IMR-90 (cell line): ENCODE measurements at regions not wholly inside any gene's neighbourhood (a gene's known extent, or its start where the extent isn't known, plus 50 kb on each side); places are given as distances from the start of the nearest gene placed in this dataset.

Experiments
- ATAC-seq: fragments of 200-7000 bp; cut with Tn5 transposase; 2 replicates; pipeline ENCODE4 v1.9.1; 2020; ENCODE audit warnings: low read depth, mild to moderate bottlenecking, moderate library complexity
- BruUV-seq: library from RNA; stranded (reverse); fragments of 400-500 nt; replicated peaks from 2 replicates; lab custom pipeline; 2021; lab: Mats Ljungman, UMichigan
- CTCF ChIA-PET: fragments of 300-600 bp; formaldehyde crosslinking; extraction: SDS; loops from one replicate; lab custom pipeline; 2021; ENCODE audit warnings: antibody characterized with exemption; lab: Yijun Ruan, JAX
- POLR2A ChIA-PET: fragments of 300-600 bp; sonication (Branson Sonifier 250); formaldehyde crosslinking; loops from one replicate; lab custom pipeline; 2022; ENCODE audit warnings: antibody characterized with exemption; ENCODE audit not compliant: unreplicated experiment; lab: Charles Lee
- DNase-seq: peaks from one replicate; pipeline ENCODE4 v3.0.0; 2013
- H2AFZ ChIP-seq: replicated peaks from 2 replicates; pipeline ENCODE3; 2013; ENCODE audit warnings: low read length, mild to moderate bottlenecking; ENCODE audit not compliant: poor library complexity
- H2AK5ac ChIP-seq: 2 replicates; pipeline ENCODE4 v1.6.1; 2013; ENCODE audit warnings: low read depth, low read length, inconsistent platforms
- H2AK9ac ChIP-seq: replicated peaks from 2 replicates; pipeline ENCODE3; 2013; ENCODE audit warnings: mild to moderate bottlenecking, low read depth, low read length, moderate library complexity; ENCODE audit not compliant: poor library complexity
- H2BK120ac ChIP-seq: 2 replicates; pipeline ENCODE4 v1.6.1; 2013; ENCODE audit warnings: low read depth, low read length, inconsistent platforms
- H2BK15ac ChIP-seq: 3 replicates; pipeline ENCODE4 v1.6.1; 2013; ENCODE audit warnings: low read depth, low read length, inconsistent platforms
- H2BK20ac ChIP-seq: 2 replicates; pipeline ENCODE4 v1.6.1; 2013; ENCODE audit warnings: low read depth, mild to moderate bottlenecking, inconsistent platforms, low read length, moderate library complexity
- H2BK5ac ChIP-seq: 2 replicates; pipeline ENCODE4 v1.6.1; 2013; ENCODE audit warnings: mild to moderate bottlenecking, low read depth, low read length, inconsistent platforms; ENCODE audit not compliant: poor library complexity, severe bottlenecking
- H3K14ac ChIP-seq: replicated peaks from 2 replicates; pipeline ENCODE4 v1.6.1; 2013; ENCODE audit warnings: low read depth, low read length, inconsistent platforms
- H3K18ac ChIP-seq: 2 replicates; pipeline ENCODE4 v1.6.1; 2013; ENCODE audit warnings: low read depth, low read length, control low read depth
- H3K23ac ChIP-seq: 2 replicates; pipeline ENCODE4 v1.6.1; 2013; ENCODE audit warnings: low read depth, low read length, inconsistent platforms
- H3K27ac ChIP-seq: 2 replicates; pipeline ENCODE4 v1.5.1; 2013; ENCODE audit warnings: mild to moderate bottlenecking, control low read depth, low read length; ENCODE audit not compliant: insufficient read depth
- H3K27me3 ChIP-seq: 2 replicates; pipeline ENCODE4 v1.6.1; 2013; ENCODE audit warnings: low read length; ENCODE audit not compliant: control insufficient read depth, insufficient read depth
- H3K36me3 ChIP-seq: 2 replicates; pipeline ENCODE4 v1.6.1; 2013; ENCODE audit warnings: low read length, mixed read lengths; ENCODE audit not compliant: control insufficient read depth, insufficient read depth
- H3K4ac ChIP-seq: 2 replicates; pipeline ENCODE4 v1.6.1; 2013; ENCODE audit warnings: low read depth, low read length, inconsistent platforms
- H3K4me1 ChIP-seq: 2 replicates; pipeline ENCODE4 v1.6.1; 2013; ENCODE audit warnings: low read length, mixed read lengths; ENCODE audit not compliant: control insufficient read depth, insufficient read depth
- H3K4me2 ChIP-seq: 2 replicates; pipeline ENCODE4 v1.6.1; 2013; ENCODE audit warnings: low read depth, mild to moderate bottlenecking, control low read depth, low read length, moderate library complexity
- H3K4me3 ChIP-seq: 2 replicates; pipeline ENCODE4 v1.5.1; 2013; ENCODE audit warnings: low read depth, mild to moderate bottlenecking, control low read depth, low read length, moderate library complexity; ENCODE audit not compliant: insufficient read depth
- H3K56ac ChIP-seq: 2 replicates; pipeline ENCODE4 v1.6.1; 2013; ENCODE audit warnings: low read length, inconsistent platforms; ENCODE audit not compliant: insufficient read depth; ENCODE audit errors: extremely low read depth
- H3K79me1 ChIP-seq, 2 experiments: 2 replicates each; pipeline ENCODE4 v1.6.1; 2013; ENCODE audit warnings: low read length in 2 of 2, inconsistent platforms in 1 of 2, low read depth in 1 of 2
- H3K9ac ChIP-seq: 2 replicates; pipeline ENCODE4 v1.6.1; 2013; ENCODE audit warnings: low read depth, low read length, control low read depth
- H3K9me1 ChIP-seq: 2 replicates; pipeline ENCODE4 v1.6.1; 2013; ENCODE audit warnings: low read length, inconsistent platforms; ENCODE audit not compliant: insufficient read depth
- H3K9me3 ChIP-seq: 2 replicates; pipeline ENCODE4 v1.6.1; 2013; ENCODE audit warnings: low read length; ENCODE audit not compliant: control insufficient read depth, insufficient read depth
- H4K20me1 ChIP-seq: 2 replicates; pipeline ENCODE4 v1.6.1; 2013; ENCODE audit warnings: low read length, inconsistent platforms; ENCODE audit not compliant: insufficient read depth
- H4K5ac ChIP-seq: 2 replicates; pipeline ENCODE4 v1.6.1; 2013; ENCODE audit warnings: mild to moderate bottlenecking, low read depth, low read length, control low read depth
- H4K8ac ChIP-seq, 2 experiments: 2 replicates each; pipeline ENCODE4 v1.6.1; 2013; ENCODE audit warnings: low read depth in 2 of 2, low read length in 2 of 2, control low read depth in 1 of 2, inconsistent platforms in 1 of 2
- H4K91ac ChIP-seq: 2 replicates; pipeline ENCODE4 v1.6.1; 2013; ENCODE audit warnings: low read depth, low read length, inconsistent platforms; ENCODE audit not compliant: insufficient read depth
- BHLHE40 ChIP-seq: fragments of 150-350 bp; IDR thresholded peaks from 2 replicates; pipeline ENCODE4 v1.6.1; 2016; ENCODE audit warnings: mild to moderate bottlenecking, low read depth, low read length
- CEBPB ChIP-seq: IDR thresholded peaks from 2 replicates; pipeline ENCODE4 v1.6.1; 2012; ENCODE audit warnings: low read depth, low read length, improper control_type of control experiment
- CHD1 ChIP-seq: IDR thresholded peaks from 2 replicates; pipeline ENCODE4 v1.6.1; 2012; ENCODE audit warnings: low read depth, low read length, improper control_type of control experiment
- FOS ChIP-seq: fragments of 150-350 bp; IDR thresholded peaks from 2 replicates; pipeline ENCODE4 v1.6.1; 2016; ENCODE audit warnings: low read depth, low read length
- MAFK ChIP-seq: IDR thresholded peaks from 2 replicates; pipeline ENCODE4 v1.6.1; 2012; ENCODE audit warnings: low read depth, low read length, improper control_type of control experiment
- MAZ ChIP-seq: IDR thresholded peaks from 2 replicates; pipeline ENCODE4 v1.6.1; 2012; ENCODE audit warnings: low read depth, mild to moderate bottlenecking, low read length, improper control_type of control experiment, moderate library complexity, borderline replicate concordance
- MXI1 ChIP-seq: IDR thresholded peaks from 2 replicates; pipeline ENCODE4 v1.6.1; 2012; ENCODE audit warnings: low read depth, mild to moderate bottlenecking, low read length, moderate library complexity, borderline replicate concordance
- NFE2L2 ChIP-seq: fragments of 150-350 bp; IDR thresholded peaks from 2 replicates; pipeline ENCODE4 v1.6.1; 2016; ENCODE audit warnings: low read depth, mild to moderate bottlenecking, low read length
- POLR2A ChIP-seq: IDR thresholded peaks from 2 replicates; pipeline ENCODE4 v1.6.1; 2012; ENCODE audit warnings: mild to moderate bottlenecking, low read depth, low read length
- RAD21 ChIP-seq: IDR thresholded peaks from 2 replicates; pipeline ENCODE4 v1.6.1; 2012; ENCODE audit warnings: low read length, improper control_type of control experiment
- RCOR1 ChIP-seq: IDR thresholded peaks from 2 replicates; pipeline ENCODE4 v1.6.1; 2012; ENCODE audit warnings: mild to moderate bottlenecking, low read length, improper control_type of control experiment; ENCODE audit not compliant: insufficient replicate concordance
- RFX5 ChIP-seq: IDR thresholded peaks from 2 replicates; pipeline ENCODE4 v1.8.0; 2012; ENCODE audit warnings: low read depth, mild to moderate bottlenecking, low read length, moderate library complexity
- SMC3 ChIP-seq: fragments of 150-350 bp; IDR thresholded peaks from 2 replicates; pipeline ENCODE4 v1.6.1; 2016; ENCODE audit warnings: low read depth, mild to moderate bottlenecking, antibody characterized with exemption, low read length, moderate library complexity
- WGBS, 2 experiments: methylation state at CpG; one replicate each; pipeline versions ENCODE4 v1.1.5 to v1.1.7; 2013; ENCODE audit warnings: missing lambda C conversion rate in 2 of 2; ENCODE audit not compliant: insufficient read length in 1 of 2; ENCODE audit errors: extremely low coverage in 2 of 2; 5-methylcytosine and 5-hydroxymethylcytosine counted together
- dilution Hi-C: fragments of 300-500 bp; cut with HindIII; formaldehyde crosslinking; loops from one replicate; pipeline ENCODE4 v1.14.3; 2018; ENCODE audit warnings: low sequenced_read_pairs; ENCODE audit not compliant: unreplicated experiment
- in situ Hi-C: fragments of 300-500 bp; cut with MboI; formaldehyde crosslinking; loops from 3 replicates; pipeline ENCODE4 v1.14.3; 2019; ENCODE audit warnings: low sequenced_read_pairs, inconsistent platforms, mixed read lengths
- intact Hi-C: fragments of 100-400 bp; cut with micrococcal nuclease; formaldehyde crosslinking; loops from 2 replicates; pipeline ENCODE4 v1.10.0; 2022
- TF ChIP-seq, protein P1 (sequence below): fragments of 150-350 bp; IDR thresholded peaks from 2 replicates; pipeline ENCODE4 v1.6.1; 2016; ENCODE audit warnings: low read depth, mild to moderate bottlenecking, low read length, moderate library complexity, borderline replicate concordance
- TF ChIP-seq, protein P2 (sequence below): conservative IDR thresholded peaks from 2 replicates; pipeline ENCODE4 v1.5.1; 2012; ENCODE audit warnings: mild to moderate bottlenecking, low read depth, low read length, improper control_type of control experiment
- TF ChIP-seq, protein P3 (sequence below): fragments of 150-350 bp; IDR thresholded peaks from 2 replicates; pipeline ENCODE4 v1.6.1; 2017; ENCODE audit warnings: mild to moderate bottlenecking, antibody characterized with exemption, low read length, low read depth

DNA sequence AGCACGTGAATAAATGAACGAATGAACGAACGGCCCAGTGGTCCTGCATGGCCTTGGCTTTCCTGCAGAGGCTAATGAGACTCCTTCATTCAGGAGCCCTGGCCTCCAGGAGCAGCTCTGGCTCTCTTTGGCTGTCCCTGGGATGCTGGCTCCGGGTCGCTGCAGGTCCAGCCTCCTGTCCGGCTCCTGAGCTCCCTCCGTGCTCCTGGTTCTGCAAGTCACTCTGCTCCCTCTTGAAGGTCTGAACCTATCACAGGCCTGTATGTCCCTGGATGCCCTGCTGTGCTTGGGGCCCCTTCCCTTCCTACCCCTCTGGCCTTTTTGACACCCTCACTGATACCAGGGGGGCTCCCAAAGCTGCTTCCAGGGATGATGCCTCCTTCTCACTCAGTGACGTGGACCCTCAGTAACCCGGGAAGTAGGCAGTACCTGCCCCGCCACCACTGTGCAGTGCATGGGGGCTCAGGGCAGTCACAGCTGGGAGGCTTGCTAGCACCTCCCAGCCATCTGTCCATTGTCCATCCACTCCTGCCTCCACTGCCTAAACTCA is 133.7 kb upstream of the C14orf180 start:
- WGBS, 2 experiments, result 52% methylated on average over 7 of the region's 11 CpGs; no CpG with 5 or more reads in 1 of the 2 experiments
- Histone ChIP-seq H2BK20ac (no peak overlapping the region), H2BK15ac (no peak overlapping the region), H3K4me1 (no peaks in the 10 kb centered on the region), H3K18ac (no peak overlapping the region), H3K9me1 (no peaks in the 10 kb centered on the region), H3K56ac (no peak overlapping the region), H2BK5ac (no peak overlapping the region), H3K14ac (no peak overlapping the region), H3K36me3 (no peaks in the 10 kb centered on the region), H3K4me2 (no peak overlapping the region), H3K9ac (no peak overlapping the region), H3K4ac (no peak overlapping the region), H2BK120ac (no peak overlapping the region), H4K8ac (no peak overlapping the region), H3K4me3 (no peak overlapping the region), H3K9me3 (peaks cover 27% of the 10 kb centered on the region), H2AFZ (no peak overlapping the region), H3K79me1 (no peaks in the 10 kb centered on the region), H4K20me1 (no peaks in the 10 kb centered on the region), H4K91ac (no peak overlapping the region), H4K5ac (no peak overlapping the region), H3K27ac (no peak overlapping the region), H2AK9ac (no peak overlapping the region), H3K27me3 (no peaks in the 10 kb centered on the region), H3K23ac (no peak overlapping the region), H2AK5ac (no peak overlapping the region)
- ATAC-seq (no peak), DNase-seq (no peak)
- TF ChIP-seq, protein P1, sequence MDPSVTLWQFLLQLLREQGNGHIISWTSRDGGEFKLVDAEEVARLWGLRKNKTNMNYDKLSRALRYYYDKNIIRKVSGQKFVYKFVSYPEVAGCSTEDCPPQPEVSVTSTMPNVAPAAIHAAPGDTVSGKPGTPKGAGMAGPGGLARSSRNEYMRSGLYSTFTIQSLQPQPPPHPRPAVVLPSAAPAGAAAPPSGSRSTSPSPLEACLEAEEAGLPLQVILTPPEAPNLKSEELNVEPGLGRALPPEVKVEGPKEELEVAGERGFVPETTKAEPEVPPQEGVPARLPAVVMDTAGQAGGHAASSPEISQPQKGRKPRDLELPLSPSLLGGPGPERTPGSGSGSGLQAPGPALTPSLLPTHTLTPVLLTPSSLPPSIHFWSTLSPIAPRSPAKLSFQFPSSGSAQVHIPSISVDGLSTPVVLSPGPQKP, result no peak
- TF ChIP-seq RFX5, result no peak
- TF ChIP-seq RCOR1, result no peak
- TF ChIP-seq, protein P2, sequence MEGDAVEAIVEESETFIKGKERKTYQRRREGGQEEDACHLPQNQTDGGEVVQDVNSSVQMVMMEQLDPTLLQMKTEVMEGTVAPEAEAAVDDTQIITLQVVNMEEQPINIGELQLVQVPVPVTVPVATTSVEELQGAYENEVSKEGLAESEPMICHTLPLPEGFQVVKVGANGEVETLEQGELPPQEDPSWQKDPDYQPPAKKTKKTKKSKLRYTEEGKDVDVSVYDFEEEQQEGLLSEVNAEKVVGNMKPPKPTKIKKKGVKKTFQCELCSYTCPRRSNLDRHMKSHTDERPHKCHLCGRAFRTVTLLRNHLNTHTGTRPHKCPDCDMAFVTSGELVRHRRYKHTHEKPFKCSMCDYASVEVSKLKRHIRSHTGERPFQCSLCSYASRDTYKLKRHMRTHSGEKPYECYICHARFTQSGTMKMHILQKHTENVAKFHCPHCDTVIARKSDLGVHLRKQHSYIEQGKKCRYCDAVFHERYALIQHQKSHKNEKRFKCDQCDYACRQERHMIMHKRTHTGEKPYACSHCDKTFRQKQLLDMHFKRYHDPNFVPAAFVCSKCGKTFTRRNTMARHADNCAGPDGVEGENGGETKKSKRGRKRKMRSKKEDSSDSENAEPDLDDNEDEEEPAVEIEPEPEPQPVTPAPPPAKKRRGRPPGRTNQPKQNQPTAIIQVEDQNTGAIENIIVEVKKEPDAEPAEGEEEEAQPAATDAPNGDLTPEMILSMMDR, result no peak
- TF ChIP-seq CHD1, result no peak
- TF ChIP-seq BHLHE40, result no peak
- TF ChIP-seq RAD21, result no peak
- no peak for TF ChIP-seq MAZ
- no peak for TF ChIP-seq CEBPB
- no peak for TF ChIP-seq FOS
- TF ChIP-seq MAFK, result no peak
- no peak for TF ChIP-seq SMC3
- no peak for TF ChIP-seq MXI1
- no peak for TF ChIP-seq NFE2L2
- no peak for TF ChIP-seq POLR2A
- TF ChIP-seq, protein P3, sequence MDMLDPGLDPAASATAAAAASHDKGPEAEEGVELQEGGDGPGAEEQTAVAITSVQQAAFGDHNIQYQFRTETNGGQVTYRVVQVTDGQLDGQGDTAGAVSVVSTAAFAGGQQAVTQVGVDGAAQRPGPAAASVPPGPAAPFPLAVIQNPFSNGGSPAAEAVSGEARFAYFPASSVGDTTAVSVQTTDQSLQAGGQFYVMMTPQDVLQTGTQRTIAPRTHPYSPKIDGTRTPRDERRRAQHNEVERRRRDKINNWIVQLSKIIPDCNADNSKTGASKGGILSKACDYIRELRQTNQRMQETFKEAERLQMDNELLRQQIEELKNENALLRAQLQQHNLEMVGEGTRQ, result no peak
- no TSS peak for BruUV-seq
- intact Hi-C loops (no loop called here), in situ Hi-C loops (no loop called here), dilution Hi-C loops (no loop called here)
- ChIA-PET CTCF (no interaction called here), POLR2A (no interaction called here)
